HG02870 (cell line): ENCODE measurements at regions not wholly inside any gene's neighbourhood (a gene's known extent, or its start where the extent isn't known, plus 50 kb on each side); places are given as distances from the start of the nearest gene placed in this dataset.

Experiments
- ATAC-seq: cut with Tn5 transposase; IDR thresholded peaks from one replicate; pipeline ENCODE4 v1.9.1; 2021; ENCODE audit warnings: mild to moderate bottlenecking, moderate library complexity; ENCODE audit not compliant: unreplicated experiment

DNA sequence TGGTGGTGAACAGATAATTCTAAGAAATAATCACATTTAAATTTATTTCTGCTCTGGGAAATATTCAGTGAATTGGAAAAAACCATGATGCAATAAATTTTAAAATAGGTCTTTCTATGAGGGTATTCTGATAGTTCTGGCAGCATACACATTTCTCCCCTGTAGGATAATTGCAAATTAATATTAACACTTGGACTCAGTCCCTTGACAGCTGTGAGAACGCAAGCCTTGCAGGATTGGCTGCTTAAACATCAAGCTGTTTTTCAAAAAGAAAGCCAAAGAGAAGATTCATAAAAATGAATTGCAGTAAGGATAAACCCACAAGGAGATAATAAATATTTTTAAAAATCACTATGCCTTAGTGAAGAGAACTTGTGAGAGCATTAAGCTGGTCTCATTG, 180.0 kb downstream of the MTRR start:
- no peak for ATAC-seq

DNA sequence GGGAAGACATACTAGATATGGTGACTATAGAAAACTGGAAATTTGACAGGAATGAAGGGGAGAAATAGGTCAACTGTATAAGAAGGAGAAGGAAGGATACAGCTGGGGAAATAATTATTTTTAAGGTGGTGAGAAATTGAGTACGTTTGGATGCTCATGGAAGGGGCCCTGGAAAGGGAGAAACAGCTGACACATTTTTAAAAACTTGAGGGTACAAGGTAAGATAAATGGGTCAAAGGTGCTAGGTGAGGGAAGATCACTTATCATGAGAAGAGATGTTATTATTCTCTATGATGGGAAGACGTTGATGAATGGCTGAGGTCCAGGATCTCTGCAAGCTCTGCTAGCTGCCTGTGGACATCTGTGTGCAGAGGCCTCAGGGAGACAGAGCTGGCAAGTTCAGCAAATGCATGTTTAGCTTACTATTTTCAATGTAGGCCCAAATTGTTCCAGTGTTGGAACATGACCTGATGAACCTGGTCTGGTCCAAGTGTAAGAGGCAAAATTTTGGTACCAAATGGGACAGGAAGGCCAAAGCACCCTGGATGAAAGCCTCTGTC, 181.7 kb downstream of the MTRR start:
- no peak for ATAC-seq

DNA sequence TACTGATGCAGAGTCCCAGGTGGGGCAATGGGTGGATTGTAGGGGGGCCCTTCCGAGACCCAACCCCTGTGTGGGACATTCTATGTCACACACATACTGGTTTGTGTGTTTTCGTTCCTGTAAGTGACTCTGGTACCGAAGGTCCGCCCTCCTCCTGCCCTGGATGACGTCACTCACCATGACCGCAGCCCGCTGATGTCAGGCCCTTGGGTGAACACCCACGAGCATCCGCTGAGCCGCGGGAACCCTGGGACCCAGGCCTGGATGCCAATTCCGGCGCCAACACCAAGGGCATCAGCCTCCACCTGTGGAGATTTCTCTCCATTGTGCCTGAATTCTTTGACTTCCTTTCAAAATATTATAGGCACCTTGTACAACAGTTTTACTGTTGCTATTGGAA, 184.3 kb downstream of the MTRR start:
- no peak for ATAC-seq

GRCh38 chr5:8057769-8058168, 188.8 kb downstream of the MTRR start:
- no peak for ATAC-seq

- ATAC-seq: no peak
Measured at GRCh38 chr5:8058616-8059190, 189.8 kb downstream of the MTRR start.

DNA sequence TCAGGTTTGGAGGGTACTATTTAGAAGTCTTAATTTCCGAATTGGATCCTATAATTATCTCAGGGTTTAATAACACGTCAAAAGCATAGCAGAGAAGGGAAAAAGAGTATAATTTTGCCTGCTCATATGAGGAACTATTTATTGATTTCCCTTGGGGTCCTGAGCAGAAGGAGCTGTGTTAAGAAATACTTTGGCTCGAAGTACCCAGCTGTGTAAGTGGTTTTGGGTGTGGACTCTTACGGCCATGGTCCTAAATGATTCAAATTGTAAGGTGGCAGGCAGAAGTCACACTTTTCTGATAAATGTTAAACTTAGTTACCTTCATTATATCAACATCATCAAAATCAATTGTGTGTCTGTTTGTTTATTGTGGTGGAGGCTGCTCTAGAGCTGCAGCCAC, 190.4 kb downstream of the MTRR start:
- ATAC-seq: no peak

DNA sequence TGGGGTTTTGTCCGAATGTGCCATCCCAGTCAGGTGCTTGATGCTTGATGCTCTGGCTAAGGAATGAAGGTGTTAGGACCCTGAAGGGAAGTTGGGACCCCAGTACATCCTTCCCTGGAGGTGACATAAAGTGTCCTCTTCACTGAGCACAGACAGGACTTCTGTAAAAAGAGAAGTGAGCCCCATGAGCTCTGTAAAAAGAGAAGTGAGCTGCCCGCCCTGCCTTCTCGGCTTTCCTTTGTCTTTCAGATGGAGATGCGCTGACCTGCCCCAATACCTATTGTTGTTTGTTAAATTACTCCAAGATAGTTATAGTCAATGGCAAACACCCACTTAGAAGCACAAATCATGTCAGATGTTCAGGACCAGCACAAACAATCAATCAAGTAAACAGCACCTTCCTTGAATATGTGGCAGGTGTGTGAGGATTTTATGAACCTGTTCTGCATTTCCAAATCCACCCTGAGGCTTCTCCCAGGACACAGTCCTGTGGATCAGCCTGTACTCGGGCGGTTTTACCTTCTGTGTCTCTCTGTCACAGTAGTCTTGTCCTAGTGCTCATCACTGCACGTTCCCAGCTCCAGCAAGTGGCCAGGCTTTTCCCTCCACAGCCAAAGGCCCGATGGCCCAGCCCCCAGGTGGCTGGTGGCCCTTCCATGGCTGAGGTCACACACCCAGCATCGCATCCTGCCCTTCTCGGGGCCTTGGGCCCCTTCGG, 191.4 kb downstream of the MTRR start:
- ATAC-seq: no peak

- ATAC-seq: no peak
Measured at GRCh38 chr5:8060953-8061429, 192.0 kb downstream of the MTRR start.

- no peak for ATAC-seq
Measured at GRCh38 chr5:8062521-8062920, 193.6 kb downstream of the MTRR start.

DNA sequence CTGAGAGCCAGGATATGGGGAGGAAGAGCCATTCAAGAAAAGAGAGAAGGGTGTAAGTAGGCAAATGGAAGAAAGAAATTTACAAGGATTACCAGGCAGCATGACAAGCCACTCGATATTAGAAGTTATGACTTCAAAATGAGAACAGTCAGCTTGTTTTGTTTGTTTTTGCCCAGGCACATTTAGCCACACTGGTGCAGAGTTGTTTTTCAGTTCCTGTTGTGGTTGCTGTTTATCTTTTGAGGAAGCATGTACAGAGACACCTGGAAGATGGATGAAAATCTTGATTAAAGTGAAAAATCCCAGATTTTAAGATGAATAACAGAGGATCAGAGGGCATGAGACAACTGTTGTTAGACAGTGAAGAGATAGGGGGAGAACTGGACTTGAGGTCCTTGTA, 199.1 kb downstream of the MTRR start:
- ATAC-seq: no peak

DNA sequence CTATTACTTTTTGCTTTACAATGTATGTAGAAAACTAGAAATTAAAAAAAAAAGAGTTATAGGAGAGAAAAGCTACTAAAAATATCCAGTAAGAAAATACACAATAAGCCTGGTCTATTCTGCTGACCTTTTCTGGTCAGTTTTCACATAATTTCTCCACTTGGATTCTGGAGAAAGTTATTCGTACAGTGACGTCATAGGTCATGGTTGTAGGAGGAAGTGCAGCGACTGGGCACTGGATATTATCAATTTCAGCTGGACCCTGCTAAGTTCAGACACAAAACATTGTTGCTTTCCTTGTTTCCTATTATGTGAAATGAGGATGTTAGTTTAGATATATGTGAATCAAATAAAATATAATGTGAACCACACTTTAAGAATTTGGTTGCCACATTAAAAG, 201.2 kb downstream of the MTRR start:
- ATAC-seq: no peak

DNA sequence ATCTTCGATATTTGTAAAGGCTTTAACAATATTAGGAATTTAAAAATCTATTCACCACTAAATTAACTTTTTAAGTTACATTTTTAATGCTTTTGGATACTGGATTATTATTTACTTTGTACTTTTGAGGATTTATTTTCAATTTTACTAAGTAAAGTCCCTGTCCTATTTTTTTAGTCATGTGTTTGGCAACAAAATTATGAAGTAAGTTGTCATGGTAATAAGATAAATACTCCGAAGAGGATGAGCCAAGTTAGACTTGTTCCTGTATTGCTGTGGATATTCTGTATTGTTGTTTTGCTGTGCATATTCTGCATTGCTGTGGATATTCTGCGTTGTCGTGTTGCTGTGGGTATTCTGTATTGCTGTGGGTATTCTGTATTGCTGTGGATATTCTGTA, 210.1 kb downstream of the MTRR start:
- ATAC-seq: no peak

- ATAC-seq: no peak
Measured at GRCh38 chr5:8081179-8081578, 212.2 kb downstream of the MTRR start.

DNA sequence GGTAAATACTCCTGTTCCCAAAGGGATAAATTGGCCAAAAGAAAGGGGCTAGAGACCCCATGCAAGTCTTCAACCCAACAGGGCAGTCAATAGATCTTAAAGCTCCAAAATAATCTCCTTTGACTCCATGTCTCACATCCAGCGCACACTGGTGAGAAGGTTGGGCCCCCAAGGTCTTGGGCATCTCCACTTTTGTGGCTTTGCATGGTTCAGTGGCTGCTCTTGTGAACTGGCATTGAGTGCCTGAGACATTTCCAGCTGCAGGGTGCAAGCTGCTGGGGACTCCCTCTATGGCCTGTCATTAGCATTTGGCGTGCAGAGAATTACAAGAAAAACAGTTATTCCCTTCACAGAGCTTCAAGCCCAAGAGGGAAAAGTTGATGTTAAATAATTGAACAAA, 224.7 kb downstream of the MTRR start:
- no peak for ATAC-seq

DNA sequence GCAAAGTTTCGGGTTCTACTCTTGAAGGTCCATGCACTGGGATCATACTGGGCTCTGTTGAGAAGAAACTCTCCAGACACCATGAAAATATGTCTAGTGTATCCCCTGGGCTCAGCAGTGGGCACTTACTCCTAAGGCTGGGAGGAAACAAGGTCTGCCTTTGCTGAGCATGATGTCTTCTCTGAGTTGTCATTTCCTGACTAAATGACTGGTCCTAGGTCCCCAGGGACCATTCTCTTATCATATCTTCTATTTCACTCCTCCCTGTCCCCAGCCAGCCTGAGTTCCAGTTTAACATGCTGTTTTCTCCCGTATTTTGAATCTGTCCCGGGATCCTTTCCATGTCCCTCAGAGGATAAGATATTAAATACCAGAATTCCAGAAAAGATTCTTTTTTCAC, 225.4 kb downstream of the MTRR start:
- ATAC-seq: no peak

DNA sequence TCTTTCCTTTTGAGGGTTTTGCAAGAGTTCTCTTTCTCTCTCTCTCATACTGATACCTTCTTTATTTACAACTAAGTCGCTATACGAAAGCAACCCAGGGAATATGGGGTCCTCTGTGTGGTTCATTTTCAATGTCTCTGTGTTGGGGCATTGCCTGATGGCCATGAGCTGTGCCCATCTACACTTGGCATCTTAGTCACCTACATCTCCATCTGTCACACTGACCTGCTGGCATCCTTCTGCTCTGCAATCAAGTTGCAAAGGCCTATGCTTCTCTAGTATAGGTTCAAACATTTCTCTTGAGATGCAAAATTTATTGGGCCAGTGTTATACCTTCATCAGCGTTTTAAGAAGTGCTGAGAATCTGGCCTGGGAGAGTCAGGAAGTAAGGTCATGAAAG, 228.2 kb downstream of the MTRR start:
- no peak for ATAC-seq

- ATAC-seq: no peak
Measured at GRCh38 chr5:8098081-8098480, 229.1 kb downstream of the MTRR start.

DNA sequence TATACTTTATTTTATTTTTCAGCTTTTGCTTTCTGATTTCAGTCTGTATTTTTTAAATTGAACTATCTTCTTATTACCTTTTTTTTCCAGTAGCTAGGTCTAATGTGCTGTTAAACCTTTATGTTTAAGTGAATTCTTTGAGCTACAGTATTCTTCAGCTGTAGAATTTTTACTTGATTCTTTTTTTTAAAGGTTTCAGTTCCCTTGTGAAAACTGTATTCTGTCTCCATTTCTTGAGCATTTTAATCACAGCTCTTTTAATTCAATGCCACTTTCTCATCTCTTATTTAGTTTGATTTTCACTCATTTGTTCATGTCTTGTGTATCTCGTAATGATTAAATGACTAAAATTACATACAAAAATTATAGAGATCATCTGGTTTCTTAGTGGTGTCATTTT, 233.8 kb downstream of the MTRR start:
- ATAC-seq: no peak

DNA sequence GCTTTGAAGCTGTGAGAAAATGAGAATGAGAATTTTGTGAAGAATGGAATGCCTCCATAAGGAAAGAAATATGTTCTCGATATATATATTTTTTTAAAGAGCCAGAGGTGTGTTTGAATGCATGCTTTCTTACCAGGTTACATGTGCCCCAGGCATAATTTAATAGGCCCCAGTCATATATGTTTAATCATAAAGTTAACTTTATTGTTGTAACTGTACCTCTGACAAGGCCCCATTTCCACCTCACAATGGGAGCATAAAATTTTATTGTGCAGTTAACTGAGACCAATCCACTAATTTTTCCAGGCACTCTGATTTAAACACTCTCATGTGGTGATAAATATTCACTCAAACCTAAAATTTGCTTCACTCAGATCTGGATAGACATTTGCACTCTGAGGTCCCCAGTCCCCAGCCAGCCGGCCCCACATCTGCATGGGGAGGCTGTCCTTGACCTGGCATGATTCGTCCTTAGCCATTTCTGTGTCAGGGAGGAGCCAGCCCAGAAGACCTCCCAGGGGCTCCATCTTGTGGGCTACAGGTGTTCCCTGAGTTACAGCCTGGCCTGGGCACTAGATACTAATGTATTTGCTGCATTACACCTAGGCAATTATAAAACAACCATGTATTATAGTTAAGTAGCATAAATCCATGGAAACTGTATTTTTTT, 245.8 kb downstream of the MTRR start:
- no peak for ATAC-seq

DNA sequence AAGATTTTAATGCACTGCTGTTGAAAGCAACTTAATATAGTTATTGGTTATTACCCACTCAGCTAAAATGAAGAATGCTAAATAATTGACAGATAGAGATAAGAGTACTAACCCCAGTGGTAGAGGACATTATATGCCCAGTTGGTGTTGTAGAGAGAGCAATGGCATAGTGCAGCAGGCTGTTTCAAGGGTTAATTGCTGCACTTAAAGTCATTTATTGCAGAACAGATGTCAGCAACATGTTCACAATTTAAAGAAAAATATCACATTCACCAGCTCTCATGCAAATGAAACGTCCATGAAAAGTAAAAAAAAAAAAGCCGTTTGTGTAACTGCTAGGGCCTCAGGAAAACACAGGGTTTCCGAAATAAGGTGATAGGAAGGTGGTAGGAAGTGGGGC, 254.6 kb downstream of the MTRR start:
- no peak for ATAC-seq

DNA sequence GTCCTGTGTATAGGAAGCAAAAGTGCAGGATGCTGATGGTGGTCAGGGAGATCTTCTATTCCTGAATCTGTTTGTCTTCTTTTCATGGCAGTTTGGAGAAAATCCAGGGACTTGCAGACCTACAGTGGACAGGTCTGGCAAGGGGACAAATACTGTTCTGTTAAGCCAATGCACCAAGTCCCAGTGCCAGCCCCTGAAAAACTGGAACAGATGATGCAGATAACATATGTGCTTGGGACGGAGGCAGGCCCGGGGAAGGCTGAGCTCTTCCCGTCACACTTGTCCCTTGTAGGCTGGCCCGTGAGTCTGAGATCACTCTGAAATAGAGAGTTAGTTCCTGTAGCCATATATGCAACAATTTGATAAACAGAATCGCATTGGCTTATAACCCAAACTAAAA, 265.7 kb downstream of the MTRR start:
- ATAC-seq: no peak

GRCh38 chr5:8135742-8136141, 266.8 kb downstream of the MTRR start:
- no peak for ATAC-seq
